Limb (tissue), 2 donors: ENCODE measurements at regions not wholly inside any gene's neighbourhood (a gene's known extent, or its start where the extent isn't known, plus 50 kb on each side); places are given as distances from the start of the nearest gene placed in this dataset.
"Not testable (repeated sequence)": the region's sequence is repeated elsewhere in the genome, so short reads cannot be mapped to it uniquely, and the experiment has no call there.

ENCODE experiments used
- DNase-seq, 2 donors: peaks; one replicate each; pipeline ENCODE4 v3.0.0-alpha.2; 2016; ENCODE audit errors: extremely low spot score in 2 of 2

DNA sequence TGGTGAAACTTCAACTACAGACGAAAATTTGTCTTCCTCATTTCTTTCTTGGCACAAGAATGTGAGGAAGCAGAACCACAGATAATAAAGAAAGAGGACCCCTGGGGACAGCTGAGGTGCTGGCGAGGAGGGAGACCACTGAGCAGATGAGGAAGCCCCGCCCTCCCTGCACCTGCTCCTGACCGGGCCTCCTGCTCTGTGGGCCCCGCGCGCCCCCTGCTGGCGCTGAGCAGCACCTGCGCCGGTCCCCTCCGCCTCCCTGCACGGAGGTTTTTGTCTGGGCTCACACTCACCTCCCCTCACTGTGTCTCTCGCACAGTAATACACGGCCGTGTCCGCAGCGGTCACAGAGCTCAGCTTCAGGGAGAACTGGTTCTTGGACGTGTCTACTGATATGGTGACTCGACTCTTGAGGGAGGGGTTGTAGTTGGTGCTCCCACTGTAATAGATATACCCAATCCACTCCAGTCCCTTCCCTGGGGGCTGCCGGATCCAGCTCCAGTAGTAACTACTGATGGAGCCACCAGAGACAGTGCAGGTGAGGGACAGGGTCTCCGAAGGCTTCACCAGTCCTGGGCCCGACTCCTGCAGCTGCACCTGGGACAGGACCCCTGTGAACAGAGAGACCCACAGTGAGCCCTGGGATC lies 1100.7 kb downstream of the TMEM121 start:
- DNase-seq = not testable (repeated sequence)

DNA sequence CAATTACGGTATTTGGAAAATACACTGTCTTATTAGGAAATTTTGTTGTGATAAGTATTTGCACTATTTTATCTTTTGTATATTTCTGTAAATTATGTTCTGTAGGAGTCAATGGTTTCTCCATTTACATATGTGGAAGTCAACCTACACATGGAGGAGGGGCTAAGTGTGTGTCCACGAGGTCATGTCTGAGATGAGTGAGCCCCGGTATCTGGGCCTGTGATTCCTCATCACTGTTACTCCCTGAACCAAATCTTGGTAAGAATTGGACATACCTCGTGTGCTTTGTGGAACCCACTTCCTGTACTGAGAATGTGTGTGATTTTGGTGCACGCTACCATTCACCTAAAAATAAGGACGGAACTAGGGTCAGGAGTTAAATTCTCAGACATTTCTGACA lies 1105.5 kb downstream of the TMEM121 start:
- no peak for DNase-seq

DNA sequence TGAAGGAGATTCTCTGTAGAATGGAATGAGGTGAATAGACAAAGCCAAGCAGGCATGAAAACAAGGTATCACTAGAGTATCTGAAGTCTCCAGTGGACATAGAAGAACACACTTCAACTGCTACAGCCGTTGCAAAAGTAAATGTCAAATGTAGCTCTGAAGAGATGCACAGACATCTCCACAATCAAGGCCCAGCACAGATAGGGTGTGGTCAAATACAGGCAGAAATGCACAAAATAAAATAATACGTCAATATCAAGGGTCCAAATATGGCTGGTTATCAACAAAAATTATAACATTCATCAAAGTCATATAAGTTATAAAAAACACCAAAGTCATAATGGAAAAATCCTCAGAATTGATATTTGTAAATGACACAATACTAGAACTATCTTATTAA lies 1107.3 kb downstream of the TMEM121 start:
- DNase-seq = no peak

DNA sequence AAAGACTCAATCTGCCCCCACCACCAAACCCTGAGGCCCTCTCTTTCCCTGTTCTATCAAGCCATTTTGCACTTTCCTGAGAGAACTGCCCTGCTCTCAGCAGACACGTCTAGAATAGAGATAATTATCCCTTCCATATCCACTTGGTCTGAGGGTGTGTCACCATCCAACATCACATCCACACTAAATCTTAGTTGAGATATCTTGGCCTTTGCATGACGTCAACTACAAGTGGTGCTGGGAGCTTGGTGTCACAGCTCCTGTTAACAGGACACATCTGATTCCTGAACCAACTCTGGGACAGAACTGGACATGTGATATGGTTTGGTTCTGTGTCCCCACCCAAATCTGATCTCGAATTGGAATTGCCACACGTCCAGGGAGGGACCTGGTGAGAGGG lies 1109.2 kb downstream of the TMEM121 start:
- no peak for DNase-seq

DNA sequence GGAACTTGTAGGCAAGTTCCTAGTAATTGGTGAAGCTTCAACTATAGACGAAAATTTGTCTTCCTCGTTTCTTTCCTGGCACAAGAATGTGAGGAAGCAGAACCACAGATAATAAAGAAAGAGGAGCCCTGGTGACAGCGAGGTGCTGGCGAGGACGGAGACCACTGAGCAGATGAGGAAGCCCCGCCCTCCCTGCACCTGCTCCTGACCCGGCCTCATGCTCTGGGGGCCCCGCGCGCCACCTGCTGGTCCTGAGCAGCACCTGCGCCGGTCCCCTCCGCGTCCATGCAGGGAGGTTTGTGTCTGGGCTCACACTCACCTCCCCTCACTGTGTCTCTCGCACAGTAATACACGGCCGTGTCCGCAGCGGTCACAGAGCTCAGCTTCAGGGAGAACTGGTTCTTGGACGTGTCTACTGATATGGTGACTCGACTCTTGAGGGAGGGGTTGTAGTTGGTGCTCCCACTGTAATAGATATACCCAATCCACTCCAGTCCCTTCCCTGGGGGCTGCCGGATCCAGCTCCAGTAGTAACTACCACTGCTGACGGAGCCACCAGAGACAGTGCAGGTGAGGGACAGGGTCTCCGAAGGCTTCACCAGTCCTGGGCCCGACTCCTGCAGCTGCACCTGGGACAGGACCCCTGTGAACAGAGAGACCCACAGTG lies 1112.5 kb downstream of the TMEM121 start:
- DNase-seq = not testable (repeated sequence)

DNA sequence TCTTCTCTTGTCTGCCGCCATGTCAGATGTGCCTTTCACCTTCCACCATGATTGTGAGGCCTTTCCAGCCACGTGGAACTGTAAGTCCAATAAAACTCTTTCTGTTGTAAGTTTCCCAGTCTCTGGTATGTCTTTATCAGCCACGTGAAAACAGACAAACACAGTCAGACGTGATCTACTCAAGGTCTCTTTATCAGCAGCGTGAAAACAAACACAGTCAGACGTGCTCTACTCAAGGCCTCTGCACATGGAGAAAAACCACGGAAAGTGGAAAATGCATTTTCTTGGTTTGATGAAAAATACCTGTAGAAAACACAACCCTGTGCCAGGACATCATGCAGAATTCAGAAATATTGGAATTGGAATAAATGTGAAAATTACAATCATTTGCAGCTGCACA lies 1115.7 kb downstream of the TMEM121 start:
- no peak for DNase-seq

DNA sequence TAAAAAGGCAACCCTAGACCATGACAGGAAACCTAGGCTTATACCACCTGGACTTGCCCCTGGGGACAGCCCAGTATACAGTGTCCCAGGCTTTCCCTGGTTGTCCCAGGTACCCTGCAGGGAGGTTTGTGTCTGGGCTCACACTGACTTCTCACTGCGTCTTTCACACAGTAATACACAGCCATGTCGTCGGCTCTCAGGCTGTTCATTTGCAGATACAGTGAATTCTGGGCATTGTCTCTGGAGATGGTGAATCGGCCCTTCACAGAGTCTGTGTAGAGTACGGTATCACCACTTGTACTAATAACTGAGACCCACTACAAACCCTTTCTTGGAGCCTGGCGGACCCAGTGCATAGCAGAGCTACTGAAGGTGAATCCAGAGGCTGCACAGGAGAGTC lies 1116.6 kb downstream of the TMEM121 start:
- not testable (repeated sequence) for DNase-seq

DNA sequence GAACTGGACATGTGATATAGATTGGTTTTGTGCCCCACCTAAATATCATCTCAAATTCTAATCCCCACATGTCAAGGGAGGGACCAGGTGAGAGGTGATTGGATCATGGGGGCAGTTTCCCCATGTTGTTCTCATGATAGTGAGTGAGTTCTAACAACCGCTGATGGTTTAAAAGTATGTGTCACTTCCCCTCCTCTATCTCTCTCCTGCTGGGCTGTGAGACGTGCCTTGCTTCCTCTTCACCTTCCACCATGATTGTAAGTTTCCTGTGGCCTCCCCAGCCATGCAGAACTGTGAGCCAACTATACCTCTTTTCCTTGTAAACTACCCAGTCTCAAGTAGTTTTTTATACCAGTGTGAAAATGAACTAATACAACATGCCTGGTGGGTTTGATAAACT lies 1122.5 kb downstream of the TMEM121 start:
- DNase-seq = not testable (repeated sequence)

DNA sequence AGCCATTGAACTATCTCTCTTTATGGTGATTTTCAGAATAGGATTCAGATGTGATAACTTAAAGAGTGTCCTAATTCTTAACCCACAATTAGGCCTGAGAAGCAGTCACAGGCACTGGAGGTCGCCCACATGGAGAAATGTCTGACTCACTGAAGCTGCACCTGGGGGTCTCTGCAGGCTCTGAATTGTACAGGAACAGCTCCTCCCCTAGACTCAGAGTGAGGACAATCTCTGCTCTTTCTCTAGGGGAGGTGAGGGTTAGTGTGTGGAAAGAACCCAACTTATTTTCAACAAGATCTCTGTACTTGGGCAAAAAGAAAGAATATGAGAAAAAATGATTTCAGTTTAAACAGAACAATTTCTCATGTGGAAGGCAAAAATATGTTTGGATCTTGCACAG lies 1124.6 kb downstream of the TMEM121 start:
- DNase-seq = no peak

DNA sequence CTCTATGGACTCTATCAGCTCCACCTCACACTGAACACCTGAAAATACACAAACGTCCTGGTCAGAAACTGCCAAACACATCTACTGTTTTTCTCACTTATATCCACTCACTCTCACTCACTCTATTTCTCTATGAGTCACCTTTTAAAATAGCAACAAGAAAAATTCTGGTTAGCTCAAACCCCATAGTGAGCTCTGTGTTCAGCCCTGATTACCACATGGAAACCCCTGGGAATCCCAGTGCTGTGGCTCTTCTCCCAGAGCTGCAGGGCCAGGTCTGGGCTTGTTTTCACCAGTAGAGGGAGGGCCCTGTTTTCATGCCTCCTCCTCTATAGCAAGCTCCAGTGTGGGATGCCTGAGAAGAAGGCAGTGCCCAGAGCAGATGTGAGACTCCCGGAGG lies 1126.1 kb downstream of the TMEM121 start:
- DNase-seq = no peak

DNA sequence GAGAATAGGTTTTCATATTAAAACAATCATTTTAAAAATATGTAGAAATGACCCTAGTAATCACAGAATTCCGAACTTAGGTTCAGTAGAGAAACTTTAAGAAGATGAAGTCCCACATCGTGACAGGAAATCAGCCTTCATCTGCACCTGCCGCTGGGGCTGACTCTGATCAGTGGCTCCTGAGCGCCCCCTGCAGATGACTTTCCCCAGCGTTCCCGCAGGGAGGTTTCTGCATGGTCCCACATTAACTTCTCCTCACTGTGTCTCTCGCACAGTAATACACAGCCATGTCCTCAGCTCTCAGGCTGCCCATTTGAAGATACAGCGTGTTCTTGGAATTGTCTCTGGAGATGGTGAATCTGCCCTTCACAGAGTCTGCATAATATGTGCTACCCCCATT lies 1131.1 kb downstream of the TMEM121 start:
- DNase-seq = no peak

DNA sequence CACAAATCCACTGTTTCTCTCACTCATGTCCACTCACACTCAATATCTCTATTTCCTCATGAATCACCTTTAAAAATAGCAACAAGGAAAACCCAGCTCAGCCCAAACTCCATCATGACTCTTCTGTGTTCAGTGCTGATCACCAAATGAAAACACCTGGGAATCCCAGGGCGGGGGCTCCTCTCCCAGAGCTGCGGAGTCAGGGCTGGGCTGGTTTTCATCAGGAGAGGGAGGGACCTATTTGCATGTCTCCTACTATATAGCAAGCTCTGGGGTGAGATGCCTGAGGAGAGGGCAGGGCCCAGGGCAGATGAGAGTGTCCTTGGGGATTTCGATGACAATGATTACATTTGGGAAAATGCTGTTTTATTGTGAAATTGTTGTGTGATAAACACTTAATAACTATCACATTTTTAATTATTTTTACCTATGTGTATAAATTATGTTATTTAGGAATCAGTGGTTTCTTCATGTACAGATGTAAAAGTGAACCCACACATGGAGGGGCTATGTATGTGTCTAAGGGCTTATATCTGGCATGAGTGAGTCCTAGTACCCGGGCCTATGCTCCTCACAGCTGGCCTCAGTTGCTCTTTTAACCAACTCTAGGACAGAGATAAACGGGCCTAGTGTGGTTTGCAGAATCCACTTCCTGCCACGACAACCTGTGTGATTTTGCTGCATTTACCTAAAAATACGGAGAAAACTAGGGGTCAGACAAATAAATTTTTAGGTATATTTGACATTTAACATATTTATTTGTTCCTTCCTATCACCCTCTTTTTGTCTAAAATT lies 1131.9 kb downstream of the TMEM121 start:
- DNase-seq = not testable (repeated sequence)

DNA sequence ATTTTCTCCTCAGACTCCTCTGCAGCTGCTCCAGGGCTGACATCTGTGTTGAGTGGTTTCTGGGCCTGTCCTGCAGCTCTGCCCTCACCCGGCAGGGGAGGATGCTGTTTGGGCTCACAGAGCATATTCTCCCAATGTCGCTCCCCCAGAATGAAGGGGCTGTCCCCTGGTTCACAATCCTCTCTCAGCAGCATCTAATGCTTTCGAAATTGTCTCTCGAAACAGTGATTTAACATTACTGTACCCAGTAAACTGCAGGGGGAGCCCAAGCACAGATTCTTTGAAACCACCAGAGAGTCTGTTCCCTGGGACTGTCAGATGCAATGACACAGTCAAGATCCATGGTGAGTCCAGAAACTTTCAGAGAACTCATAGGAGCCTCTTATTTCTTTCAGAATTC lies 1135.2 kb downstream of the TMEM121 start:
- not testable (repeated sequence) for DNase-seq

DNA sequence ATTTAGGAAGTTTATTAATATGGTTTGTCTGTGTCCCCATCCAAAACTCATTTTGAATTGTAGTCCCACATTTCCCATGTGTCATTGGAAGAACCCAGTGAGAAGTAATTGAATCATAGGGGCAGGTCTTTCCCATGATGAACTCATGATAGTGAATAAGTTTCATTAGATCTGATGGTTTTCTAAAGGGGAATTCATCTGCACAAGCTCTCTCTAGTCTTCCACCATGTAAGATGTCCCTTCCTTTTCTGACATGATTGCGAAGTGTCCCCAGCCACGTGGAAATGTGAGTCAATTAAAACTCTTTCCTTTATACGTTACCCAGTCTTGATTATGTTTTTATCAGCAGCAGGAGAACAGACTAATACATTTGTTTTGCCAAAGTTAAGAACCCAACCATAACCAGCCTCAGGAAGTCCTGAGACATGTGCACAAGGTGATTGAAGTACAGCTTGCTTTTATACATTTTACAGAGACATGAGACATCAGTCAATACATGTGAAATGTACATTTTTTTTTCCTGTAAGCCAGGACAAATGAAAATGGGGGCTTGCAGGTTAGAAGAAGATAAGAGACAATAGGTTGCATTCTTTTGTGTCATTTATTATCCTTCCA lies 1136.7 kb downstream of the TMEM121 start:
- DNase-seq = no peak

DNA sequence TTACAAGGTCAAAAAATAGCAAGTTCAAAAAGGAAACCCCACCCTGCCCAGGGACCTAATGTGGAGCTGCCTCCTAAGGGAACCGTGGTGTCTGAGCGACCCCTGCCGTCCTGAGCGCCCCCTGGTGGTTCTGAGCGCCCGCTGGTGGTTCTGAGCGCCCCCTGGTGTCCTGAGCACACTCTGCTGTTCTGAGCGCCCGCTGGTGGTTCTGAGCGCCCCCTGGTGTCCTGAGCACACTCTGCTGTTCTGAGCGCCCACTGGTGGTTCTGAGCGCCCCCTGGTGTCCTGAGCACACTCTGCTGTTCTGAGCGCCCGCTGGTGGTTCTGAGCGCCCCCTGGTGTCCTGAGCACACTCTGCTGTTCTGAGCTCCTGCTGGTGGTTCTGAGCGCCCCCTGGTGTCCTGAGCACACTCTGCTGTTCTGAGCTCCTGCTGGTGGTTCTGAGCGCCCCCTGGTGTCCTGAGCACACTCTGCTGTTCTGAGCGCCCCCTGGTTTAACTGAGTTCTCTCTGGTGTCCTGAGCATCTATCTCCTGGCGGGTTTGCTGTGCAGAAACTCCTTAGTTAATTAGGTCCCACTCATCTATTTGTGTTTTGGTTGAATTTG lies 1137.5 kb downstream of the TMEM121 start:
- DNase-seq = not testable (repeated sequence)

DNA sequence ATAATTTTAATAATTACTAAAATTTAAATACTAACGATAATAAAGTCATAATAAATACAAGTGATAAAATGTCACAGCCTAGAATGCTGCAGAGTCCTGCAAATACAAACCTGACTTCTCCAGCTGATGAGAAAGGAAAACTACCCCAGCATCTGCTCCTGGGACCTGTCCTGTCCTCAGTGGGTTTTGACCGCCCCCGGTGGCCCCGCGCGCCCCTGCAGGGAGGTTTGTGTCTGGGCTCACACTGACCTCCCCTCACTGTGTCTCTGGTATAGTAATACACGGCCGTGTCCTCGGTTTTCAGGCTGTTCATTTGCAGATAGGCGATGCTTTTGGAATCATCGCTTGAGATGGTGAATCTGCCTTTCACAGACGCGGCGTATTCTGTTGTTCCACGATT lies 1139.4 kb downstream of the TMEM121 start:
- DNase-seq = no peak

DNA sequence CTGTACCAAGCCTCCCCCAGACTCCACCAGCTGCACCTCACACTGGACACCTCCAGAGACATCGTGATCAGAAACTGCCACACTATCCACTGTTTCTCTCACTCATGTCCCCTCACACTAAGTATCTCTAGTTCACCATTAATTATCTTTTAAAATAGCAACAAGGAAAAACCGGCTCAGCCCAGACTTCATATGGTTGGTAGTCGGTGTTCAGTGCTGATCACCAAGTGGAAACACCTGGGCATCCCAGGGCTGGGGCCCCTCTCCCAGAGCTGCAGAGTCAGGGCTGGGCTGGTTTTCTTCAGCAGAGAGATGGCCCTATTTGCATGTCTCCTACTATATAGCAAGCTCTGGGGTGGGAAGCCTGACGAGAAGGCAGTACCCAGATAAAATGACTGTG lies 1140.0 kb downstream of the TMEM121 start:
- DNase-seq = no peak

DNA sequence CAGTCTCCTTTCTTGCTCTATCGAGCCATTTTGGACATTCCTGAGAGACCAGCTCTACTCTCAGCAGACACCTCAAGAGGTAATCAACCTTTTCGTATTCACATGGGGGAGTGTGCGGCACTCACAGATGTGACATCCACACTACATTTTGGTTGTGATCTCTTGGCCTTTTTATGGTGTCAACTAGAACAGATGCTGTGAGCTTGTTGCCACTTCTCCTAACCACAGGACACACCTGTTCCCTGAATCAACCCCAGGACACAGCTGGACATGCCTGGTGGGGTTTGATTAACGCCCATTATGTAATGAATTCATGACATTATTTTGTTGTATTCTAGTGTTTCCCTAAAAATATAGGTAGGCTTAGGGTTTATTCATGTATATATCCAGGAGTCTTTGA lies 1143.6 kb downstream of the TMEM121 start:
- no peak for DNase-seq

DNA sequence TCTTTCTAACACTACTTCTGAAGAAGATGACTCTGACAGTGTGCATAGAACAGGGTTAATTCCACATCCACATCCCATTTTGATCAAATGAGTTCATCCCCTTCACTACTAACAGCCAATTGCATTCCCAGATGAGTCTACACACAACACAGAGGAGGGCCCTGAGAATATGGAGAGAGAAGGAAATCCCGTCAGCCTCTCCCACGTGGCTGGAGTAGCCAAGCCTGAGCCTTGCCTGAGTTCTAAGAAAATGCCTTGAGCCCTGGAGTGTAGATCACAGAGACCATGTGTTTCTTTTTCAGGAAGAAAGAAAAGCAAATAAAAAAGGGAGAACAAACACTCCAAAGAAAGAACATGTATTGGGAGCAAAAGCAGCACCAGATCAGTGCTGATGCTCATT lies 1147.7 kb downstream of the TMEM121 start:
- not testable (repeated sequence) for DNase-seq

DNA sequence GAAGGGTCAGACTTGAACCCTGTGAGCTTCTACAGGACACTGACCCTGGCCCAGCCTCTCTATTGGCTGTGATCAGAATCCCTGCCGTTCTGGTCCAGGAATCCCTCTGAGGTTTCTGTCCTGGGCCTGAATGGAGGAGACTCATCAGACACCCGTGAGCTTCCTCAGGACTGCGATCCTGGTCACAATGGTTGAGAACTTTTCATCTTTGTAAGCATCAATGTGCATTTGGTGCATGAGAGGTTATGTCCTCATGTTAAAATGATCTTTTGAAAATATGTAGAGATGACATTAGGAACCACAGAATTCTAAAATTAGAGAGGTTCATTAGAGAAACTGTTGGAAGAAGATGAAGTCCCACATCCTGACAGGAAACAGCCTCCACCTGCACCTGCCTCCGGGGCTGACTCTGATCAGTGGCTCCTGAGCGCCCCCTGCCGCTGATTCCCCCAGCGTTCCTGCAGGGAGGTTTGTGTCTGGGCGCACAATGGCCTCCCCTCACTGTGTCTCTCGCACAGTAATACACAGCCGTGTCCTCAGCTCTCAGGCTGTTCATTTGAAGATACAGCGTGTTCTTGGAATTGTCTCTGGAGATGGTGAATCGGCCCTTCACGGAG lies 1148.2 kb downstream of the TMEM121 start:
- not testable (repeated sequence) for DNase-seq

DNA sequence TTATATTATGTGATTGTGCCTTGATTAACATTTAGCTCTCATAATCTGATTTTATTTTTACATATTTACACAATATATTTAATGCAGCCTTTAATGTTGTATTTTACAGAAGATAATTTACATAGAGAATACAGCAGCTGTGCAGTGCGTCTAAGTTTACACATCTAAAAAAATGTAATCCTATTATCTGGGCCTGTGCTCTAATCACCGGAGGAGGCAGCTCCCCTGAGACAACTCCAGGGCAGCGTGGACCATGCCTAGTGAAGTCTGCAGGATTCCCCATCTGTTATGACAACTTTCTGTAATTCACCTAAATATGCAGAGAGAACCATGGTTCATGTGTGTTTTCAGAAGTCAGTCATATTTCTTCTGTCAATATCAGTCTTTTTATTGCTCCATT lies 1149.3 kb downstream of the TMEM121 start:
- not testable (repeated sequence) for DNase-seq
